ENCODE measurements at regions not wholly inside any gene's neighbourhood (a gene's known extent, or its start where the extent isn't known, plus 50 kb on each side); places are given as distances from the start of the nearest gene placed in this dataset.

DNA sequence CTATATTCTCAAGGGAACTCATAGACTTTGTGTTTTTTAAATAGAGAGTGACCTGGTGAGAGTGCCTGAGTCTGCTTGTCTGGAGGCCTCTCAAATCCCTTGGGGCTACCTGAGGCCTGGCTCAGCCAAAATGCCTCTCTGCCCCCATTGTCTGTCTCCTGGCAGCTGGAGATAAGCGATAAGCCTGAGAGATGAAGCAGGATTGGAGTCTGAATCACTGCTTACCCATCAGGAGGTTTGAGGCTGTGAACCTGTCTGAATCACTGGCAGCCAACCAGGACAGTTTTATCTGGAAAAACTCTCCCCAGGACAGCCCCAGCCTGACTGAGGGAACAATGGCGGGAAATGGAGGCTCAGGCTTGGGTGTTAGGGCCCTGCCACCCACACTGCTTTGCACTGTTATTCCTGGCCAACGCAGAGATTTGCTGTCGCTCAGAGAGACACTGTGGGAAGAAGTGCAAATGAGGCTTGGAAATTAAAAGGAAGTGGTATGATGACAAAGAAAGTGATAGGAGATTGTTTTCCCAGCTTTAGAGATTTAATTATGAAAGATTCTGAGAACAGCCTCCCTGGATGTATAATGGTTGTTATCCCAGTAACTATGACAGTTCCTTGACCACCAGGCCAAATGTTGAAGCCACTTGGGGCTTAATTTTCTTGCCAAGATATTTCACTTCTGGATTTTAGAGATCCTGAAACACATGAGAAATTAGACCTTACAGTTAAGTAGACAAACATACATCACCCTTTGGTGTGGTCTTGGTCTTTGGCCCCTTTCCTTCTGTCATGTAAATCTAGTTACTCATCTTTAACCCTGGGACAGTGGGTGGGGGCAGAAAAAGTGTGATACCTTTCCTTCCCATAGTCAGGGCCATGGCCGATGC is 102.1 kb downstream of the RASSF10 start:
- no peak for TF ChIP-seq POLR2A (IDR thresholded peaks at IDR 0.05; ENCODE audit: low read length)
- TF ChIP-seq GATA1 (IDR thresholded peaks at IDR 0.05; ENCODE audit: low read depth, low read length) = no peak
- no peak for DNase-seq

- no peak for DNase-seq
- TF ChIP-seq GATA1 (IDR thresholded peaks at IDR 0.05; ENCODE audit: low read depth, low read length) = no peak
- no peak for TF ChIP-seq POLR2A (IDR thresholded peaks at IDR 0.05; ENCODE audit: low read length)
Measured at GRCh38 chr11:13111813-13112130, 102.7 kb downstream of the RASSF10 start.

GRCh38 chr11:13114566-13115379 is 105.7 kb downstream of the RASSF10 start:
- no peak for TF ChIP-seq GATA1 (IDR thresholded peaks at IDR 0.05; ENCODE audit: low read depth, low read length)
- no peak for TF ChIP-seq POLR2A (IDR thresholded peaks at IDR 0.05; ENCODE audit: low read length)
- DNase-seq = peak; percentile 15 to 39

DNA sequence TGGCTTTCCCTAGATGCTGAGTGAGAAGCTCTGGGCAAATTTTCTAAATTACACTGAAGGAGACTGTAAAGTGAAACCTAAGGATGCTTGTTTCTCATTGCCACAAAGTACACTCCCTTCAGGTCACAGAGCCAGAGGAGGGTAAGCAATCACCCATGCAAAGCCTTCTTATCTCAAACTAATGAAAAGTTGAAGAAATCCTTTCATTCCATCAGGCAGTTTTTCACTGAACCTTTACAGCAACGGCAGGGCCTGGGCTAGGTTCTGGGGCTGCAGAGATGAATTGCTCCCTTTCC is 106.2 kb downstream of the RASSF10 start:
- TF ChIP-seq POLR2A (IDR thresholded peaks at IDR 0.05; ENCODE audit: low read length) (no peak), GATA1 (IDR thresholded peaks at IDR 0.05; ENCODE audit: low read depth, low read length) (no peak)
- no peak for DNase-seq

- DNase-seq = no peak
- TF ChIP-seq GATA1 (IDR thresholded peaks at IDR 0.05; ENCODE audit: low read depth, low read length) (no peak), POLR2A (IDR thresholded peaks at IDR 0.05; ENCODE audit: low read length) (no peak)
Measured at GRCh38 chr11:13116491-13116890, 107.4 kb downstream of the RASSF10 start.

DNA sequence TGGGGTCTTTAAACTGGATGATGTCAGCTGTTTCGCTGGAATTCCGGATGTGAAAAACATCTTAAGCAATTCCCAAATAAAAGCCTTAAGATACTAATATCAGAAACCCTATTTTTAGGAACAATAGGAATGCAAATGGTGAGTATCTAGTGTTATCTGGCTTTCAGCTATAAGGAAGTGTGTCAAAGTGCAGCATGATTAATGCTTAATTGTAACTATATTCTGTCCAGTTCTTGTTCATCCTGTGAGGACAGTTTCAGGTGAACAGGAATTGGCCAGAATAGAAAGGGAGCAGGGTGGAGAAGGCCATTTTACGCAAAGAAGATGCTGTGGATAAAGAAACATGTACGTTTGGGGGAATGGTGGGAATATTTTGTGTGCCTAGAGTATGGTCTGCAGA is 108.2 kb downstream of the RASSF10 start:
- DNase-seq = no peak
- TF ChIP-seq GATA1 (IDR thresholded peaks at IDR 0.05; ENCODE audit: low read depth, low read length) (no peak), POLR2A (IDR thresholded peaks at IDR 0.05; ENCODE audit: low read length) (no peak)

DNA sequence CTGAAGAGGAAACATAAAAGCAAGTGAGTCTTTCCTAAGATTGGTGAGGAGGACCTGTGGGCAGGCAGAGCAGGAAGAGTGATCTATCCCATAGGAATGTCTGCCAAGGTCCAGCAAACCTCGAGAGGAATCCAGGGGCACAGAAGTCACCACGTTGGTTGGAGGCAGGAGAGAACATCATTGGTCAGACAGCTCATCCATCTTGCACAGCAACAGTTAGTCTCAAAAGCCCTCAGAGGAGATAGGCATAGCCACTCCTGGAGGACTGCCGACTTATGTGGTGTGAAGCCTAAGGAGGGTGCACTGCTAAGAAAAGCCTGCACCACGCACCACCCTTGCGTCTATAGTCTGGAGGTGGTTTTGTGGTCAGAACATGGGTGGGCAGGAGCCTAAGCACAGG is 109.1 kb downstream of the RASSF10 start:
- DNase-seq = no peak
- TF ChIP-seq POLR2A (IDR thresholded peaks at IDR 0.05; ENCODE audit: low read length) (no peak), GATA1 (IDR thresholded peaks at IDR 0.05; ENCODE audit: low read depth, low read length) (no peak)

DNA sequence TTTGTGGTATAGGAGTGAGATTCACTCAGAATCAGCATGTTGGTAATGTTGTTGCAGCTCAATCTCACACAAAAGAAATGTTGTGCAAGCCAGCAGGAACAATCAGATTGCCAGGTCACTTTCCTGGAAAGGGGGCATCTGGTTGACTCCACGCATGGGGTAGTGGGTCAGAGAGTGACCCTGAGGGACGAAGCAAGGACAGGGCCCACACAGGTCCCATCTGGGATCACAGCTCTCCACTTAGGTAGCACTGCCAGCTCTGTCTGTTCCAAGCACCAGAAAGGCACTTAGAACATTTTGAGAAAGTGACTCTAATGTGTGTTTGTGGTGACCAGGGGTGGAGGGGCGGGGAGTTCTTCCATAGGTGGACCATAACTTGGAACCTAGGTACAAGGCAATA is 109.5 kb downstream of the RASSF10 start:
- TF ChIP-seq POLR2A (IDR thresholded peaks at IDR 0.05; ENCODE audit: low read length) = no peak
- TF ChIP-seq GATA1 (IDR thresholded peaks at IDR 0.05; ENCODE audit: low read depth, low read length) = no peak
- DNase-seq = no peak

GRCh38 chr11:13119361-13119760 is 110.2 kb downstream of the RASSF10 start:
- no peak for TF ChIP-seq GATA1 (IDR thresholded peaks at IDR 0.05; ENCODE audit: low read depth, low read length)
- TF ChIP-seq POLR2A (IDR thresholded peaks at IDR 0.05; ENCODE audit: low read length) = no peak
- DNase-seq = no peak

GRCh38 chr11:13119941-13120520 is 110.9 kb downstream of the RASSF10 start:
- DNase-seq = no peak
- TF ChIP-seq GATA1 (IDR thresholded peaks at IDR 0.05; ENCODE audit: low read depth, low read length) = no peak
- no peak for TF ChIP-seq POLR2A (IDR thresholded peaks at IDR 0.05; ENCODE audit: low read length)

DNA sequence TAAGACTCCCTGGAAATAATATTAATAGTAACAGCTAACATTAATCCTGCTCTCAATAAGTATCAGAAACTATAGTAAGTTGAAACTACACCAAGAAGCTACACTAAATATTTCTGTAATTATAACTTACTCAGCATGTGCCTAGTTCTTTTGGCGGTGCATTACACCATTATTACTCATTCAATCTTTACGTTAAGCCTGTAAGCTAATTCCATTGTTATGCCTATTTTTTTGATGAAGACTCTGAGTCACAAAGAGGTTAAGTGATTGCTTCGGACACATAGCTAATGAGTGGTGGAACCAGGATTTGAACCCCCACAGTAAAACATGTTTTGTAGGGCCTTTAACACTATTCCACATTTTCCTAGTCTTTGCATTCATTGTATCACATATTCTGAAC is 111.6 kb downstream of the RASSF10 start:
- DNase-seq = no peak
- TF ChIP-seq GATA1 (IDR thresholded peaks at IDR 0.05; ENCODE audit: low read depth, low read length) = no peak
- TF ChIP-seq POLR2A (IDR thresholded peaks at IDR 0.05; ENCODE audit: low read length) = no peak

DNA sequence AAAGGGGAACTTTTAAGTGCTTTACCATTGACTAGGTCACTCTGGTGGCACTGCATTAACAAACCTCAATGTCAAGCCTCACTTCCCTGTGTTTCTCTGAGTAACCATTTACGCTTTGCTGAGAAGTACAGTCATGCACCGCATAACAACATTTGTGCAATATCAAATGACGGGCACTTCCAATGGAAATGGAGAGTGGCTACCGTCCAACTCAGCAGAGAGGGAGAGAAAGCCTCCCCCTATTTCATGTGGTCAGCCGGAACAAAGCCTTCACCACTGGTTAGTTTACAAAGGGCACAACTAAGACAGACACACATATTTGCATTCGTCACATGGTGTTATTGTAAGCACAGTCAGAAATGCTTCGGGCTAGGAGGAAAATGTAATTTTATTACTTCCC is 117.3 kb downstream of the RASSF10 start:
- DNase-seq = no peak
- TF ChIP-seq POLR2A (IDR thresholded peaks at IDR 0.05; ENCODE audit: low read length) (no peak), GATA1 (IDR thresholded peaks at IDR 0.05; ENCODE audit: low read depth, low read length) (no peak)

DNA sequence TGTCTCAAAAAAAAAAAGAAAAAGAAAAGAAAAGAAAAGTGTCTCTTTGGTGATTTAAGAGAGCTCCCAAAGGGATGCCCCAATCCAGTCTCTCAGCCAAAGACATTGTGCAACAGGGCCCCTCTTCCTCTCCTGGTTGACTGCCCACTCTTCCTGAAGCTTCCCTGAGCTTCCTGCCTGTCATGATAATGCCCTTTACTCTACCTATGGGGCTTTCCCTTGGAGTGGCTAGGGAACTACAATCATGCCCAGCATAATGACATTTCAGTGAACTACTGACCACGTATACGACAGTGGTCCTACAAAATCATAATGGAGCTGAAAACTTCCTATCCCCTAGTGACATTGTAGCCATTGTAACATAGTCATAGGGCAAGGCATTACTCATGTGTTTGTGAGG is 118.0 kb downstream of the RASSF10 start:
- DNase-seq = no peak
- TF ChIP-seq GATA1 (IDR thresholded peaks at IDR 0.05; ENCODE audit: low read depth, low read length) (no peak), POLR2A (IDR thresholded peaks at IDR 0.05; ENCODE audit: low read length) (no peak)

DNA sequence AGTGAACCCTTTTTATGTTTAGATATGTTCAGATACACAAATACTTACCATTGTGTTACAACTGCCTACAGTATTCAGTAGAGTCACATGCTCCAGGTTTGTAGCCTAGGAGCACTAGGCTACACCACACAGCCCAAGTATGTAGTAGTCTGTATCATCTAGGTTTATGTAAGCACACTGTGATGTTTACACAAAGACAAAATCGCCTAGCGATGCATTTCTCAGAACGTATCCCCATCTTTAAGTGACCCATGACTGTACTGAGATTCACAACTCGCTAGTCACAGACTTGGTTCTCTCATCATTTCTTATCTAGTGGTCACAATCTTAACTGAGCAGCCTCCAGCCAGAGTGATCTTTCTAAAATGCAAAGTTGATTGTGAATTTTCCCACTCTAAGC is 119.2 kb downstream of the RASSF10 start:
- TF ChIP-seq POLR2A (IDR thresholded peaks at IDR 0.05; ENCODE audit: low read length) = no peak
- no peak for TF ChIP-seq GATA1 (IDR thresholded peaks at IDR 0.05; ENCODE audit: low read depth, low read length)

More for the DNA sequence above, 119.2 kb downstream of the RASSF10 start:
- no peak for DNase-seq

Data from erythroblast (primary cell).